Breast epithelium (tissue), 4 donors: ENCODE measurements at regions not wholly inside any gene's neighbourhood (a gene's known extent, or its start where the extent isn't known, plus 50 kb on each side); places are given as distances from the start of the nearest gene placed in this dataset.
A peak's percentile ranks its signal among the peaks of the same experiment; 100 is the strongest.
"Not testable (repeated sequence)": the region's sequence is repeated elsewhere in the genome, so short reads cannot be mapped to it uniquely, and the experiment has no call there.

Experiments
- DNase-seq, 2 donors: peaks; one replicate each; pipeline ENCODE4 v3.0.0-alpha.2; 2019; ENCODE audit warnings: low spot score in 2 of 2
- H3K27ac ChIP-seq, 2 donors: fragments of 200-600 bp; sonication (generic) in 1 of 2; one replicate each; pipeline ENCODE4 v1.5.1; 2016 to 2019; ENCODE audit warnings: mild to moderate bottlenecking in 1 of 2
- H3K27me3 ChIP-seq, 2 donors: fragments of 200-600 bp; sonication (generic) in 1 of 2; one replicate each; pipeline versions ENCODE4 v1.5.1 to v1.6.0; 2017 to 2019; ENCODE audit warnings: control low read depth in 1 of 2, mild to moderate bottlenecking in 1 of 2
- H3K36me3 ChIP-seq: fragments of 200-600 bp; one replicate; pipeline ENCODE4 v1.5.1; 2019
- H3K4me1 ChIP-seq, 2 donors: fragments of 200-600 bp; sonication (generic); one replicate each; pipeline ENCODE4 v1.5.1; 2016 to 2019; ENCODE audit warnings: control low read depth in 1 of 2
- H3K4me3 ChIP-seq, 3 donors: fragments of 200-600 bp; sonication (generic); 1 replicate in 2 of 3; 2 replicates in 1 of 3; pipeline ENCODE4 v1.5.1; 2016 to 2019; ENCODE audit warnings: mild to moderate bottlenecking in 3 of 3, moderate library complexity in 2 of 3
- H3K9me3 ChIP-seq, 2 donors: fragments of 200-600 bp; sonication (generic) in 1 of 2; one replicate each; pipeline ENCODE4 v1.5.1; 2016 to 2019; ENCODE audit warnings: control low read depth in 1 of 2
- POLR2A ChIP-seq: fragments of 450-650 bp; IDR thresholded peaks from one replicate; pipeline ENCODE4 v1.6.1; 2016; ENCODE audit warnings: antibody characterized with exemption, mild to moderate bottlenecking, moderate library complexity
- POLR2AphosphoS5 ChIP-seq, 3 donors: sonication (generic); formaldehyde crosslinking; IDR thresholded peaks; one replicate each; pipeline ENCODE4 v1.6.1; 2017; ENCODE audit warnings: antibody characterized with exemption in 3 of 3
- intact Hi-C: fragments of 100-400 bp; cut with DNase I; formaldehyde crosslinking; loops from one replicate; pipeline ENCODE4 v1.15.1; 2023; ENCODE audit warnings: low total_unique reads
- TF ChIP-seq, protein P1 (sequence below), 3 donors: fragments of 450-650 bp; IDR thresholded peaks; one replicate each; pipeline ENCODE4 v1.5.1; 2016 to 2017; ENCODE audit warnings: antibody characterized with exemption in 3 of 3, mild to moderate bottlenecking in 3 of 3, moderate library complexity in 3 of 3

DNA sequence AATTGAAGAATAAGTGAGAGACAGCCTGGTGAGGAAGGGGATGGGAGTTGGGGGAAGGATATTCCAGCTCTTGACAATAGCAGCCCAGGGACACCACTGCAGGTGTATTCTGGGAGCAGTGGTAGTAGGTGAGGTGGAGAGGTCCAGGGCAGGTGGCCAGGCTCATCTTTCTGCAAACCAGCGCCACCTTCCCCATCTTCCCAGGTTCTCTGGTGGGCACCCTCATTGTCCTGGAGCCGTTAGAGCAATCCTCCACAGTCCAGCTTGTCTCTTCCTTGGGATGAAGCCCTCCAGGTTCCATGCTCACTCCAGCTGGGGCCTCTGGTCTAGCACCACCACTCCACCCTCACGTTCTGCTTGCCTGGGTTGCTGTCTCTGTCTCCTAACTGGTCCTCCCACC is 97.0 kb downstream of the IER5 start:
- TF ChIP-seq POLR2A: no peak
- no peak for TF ChIP-seq POLR2AphosphoS5 (IDR thresholded peaks at IDR 0.05)
- TF ChIP-seq, protein P1, sequence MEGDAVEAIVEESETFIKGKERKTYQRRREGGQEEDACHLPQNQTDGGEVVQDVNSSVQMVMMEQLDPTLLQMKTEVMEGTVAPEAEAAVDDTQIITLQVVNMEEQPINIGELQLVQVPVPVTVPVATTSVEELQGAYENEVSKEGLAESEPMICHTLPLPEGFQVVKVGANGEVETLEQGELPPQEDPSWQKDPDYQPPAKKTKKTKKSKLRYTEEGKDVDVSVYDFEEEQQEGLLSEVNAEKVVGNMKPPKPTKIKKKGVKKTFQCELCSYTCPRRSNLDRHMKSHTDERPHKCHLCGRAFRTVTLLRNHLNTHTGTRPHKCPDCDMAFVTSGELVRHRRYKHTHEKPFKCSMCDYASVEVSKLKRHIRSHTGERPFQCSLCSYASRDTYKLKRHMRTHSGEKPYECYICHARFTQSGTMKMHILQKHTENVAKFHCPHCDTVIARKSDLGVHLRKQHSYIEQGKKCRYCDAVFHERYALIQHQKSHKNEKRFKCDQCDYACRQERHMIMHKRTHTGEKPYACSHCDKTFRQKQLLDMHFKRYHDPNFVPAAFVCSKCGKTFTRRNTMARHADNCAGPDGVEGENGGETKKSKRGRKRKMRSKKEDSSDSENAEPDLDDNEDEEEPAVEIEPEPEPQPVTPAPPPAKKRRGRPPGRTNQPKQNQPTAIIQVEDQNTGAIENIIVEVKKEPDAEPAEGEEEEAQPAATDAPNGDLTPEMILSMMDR (IDR thresholded peaks at IDR 0.05): no peak
- intact Hi-C loops: no loop called here
- no peak overlapping the region for H3K27ac ChIP-seq

DNA sequence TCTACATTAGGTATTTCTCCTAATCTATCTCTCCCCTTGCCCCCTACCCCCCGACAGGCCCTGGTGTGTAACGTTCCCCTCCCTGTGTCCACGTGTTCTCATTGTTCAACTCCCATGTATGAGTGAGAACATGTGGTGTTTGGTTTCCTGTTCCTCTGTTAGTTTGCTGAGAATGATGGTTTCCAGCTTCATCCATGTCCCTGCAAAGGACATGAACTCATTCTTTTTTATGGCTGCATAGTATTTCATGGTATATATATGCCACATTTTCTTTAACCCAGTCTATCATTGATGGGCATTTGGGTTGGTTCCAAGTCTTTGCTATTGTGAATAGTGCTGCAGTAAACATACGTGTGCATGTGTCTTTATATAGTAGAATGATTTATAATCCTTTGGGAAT is 97.6 kb downstream of the IER5 start:
- DNase-seq, H3K27me3 ChIP-seq, H3K36me3 ChIP-seq, H3K9me3 ChIP-seq, intact Hi-C loops, H3K4me1 ChIP-seq, H3K4me3 ChIP-seq, H3K27ac ChIP-seq: not testable (repeated sequence)

More for the DNA sequence above, 97.0 kb downstream of the IER5 start:
- no peak for DNase-seq
- peaks cover 0 to 5% of the 10 kb centered on the region in 2 donors for H3K27me3 ChIP-seq
- no peak overlapping the region for H3K4me3 ChIP-seq
- no peaks in the 10 kb centered on the region for H3K9me3 ChIP-seq
- H3K36me3 ChIP-seq: no peaks in the 10 kb centered on the region
- no peaks in the 10 kb centered on the region for H3K4me1 ChIP-seq

DNA sequence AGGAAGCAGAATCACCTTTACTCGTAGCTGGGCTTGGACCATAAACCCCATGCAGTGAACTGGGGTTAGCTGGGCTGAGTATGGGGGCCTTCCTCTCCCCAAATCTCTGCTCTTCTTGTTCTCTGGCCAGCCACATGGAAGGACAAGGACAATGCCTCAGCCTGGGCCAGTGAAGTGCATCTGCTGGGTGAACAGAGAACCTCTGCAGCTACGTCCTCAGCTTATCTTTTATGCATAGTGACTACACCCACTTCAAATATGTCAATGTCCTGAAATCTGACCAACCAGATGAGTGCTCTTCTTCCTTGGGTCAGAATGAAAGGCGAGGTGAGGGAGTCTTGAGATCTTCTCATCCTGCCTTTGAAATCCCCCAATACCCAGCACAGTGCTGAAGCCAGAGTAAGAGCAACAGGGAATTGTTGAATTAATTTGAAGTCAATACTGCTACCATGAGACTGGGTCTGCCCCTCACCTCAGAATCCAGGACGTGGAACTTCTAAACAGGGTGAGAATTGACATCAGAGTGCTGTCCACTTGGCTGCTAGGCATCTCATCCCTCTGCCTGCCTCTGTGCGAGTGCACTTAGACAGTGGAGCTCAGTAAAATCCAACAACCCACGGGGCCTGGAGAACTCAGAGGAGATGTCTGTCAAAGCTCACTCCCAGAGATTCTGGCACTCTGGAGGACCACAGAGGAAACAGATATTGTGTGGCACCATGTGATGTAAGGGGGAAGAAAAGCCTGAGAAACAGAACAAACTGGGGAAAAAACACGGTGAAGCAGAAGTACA is 99.0 kb downstream of the IER5 start:
- no peaks in the 10 kb centered on the region for H3K4me1 ChIP-seq
- no peak overlapping the region for H3K4me3 ChIP-seq
- no peaks in the 10 kb centered on the region for H3K36me3 ChIP-seq
- intact Hi-C loops: no loop called here
- H3K9me3 ChIP-seq: no peaks in the 10 kb centered on the region
- H3K27ac ChIP-seq: no peak overlapping the region
- DNase-seq: no peak
- H3K27me3 ChIP-seq: peaks cover 0 to 5% of the 10 kb centered on the region in 2 donors
- TF ChIP-seq, protein P1 (IDR thresholded peaks at IDR 0.05): no peak
- no peak for TF ChIP-seq POLR2AphosphoS5 (IDR thresholded peaks at IDR 0.05)
- TF ChIP-seq POLR2A: no peak

DNA sequence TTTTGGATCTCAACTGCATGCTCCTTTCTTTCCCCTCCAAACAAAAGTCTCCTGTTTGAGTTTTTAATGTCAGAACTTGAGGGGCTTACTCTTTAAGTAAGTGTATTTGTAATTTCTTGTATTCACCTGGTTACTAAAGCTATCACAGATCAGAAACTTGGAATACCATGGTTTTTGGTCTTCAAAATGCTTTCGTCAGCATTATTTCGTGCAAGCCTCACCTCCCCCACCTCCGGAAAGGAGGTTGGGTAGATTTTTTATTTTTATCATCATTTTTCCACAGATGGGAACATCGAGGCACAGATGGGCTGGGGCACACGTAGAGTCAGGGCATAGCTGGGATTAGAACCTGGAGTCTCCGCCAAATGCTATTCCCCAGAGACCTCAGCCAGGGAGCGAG is 100.7 kb downstream of the IER5 start:
- no peak overlapping the region for H3K27ac ChIP-seq
- intact Hi-C loops: no loop called here
- TF ChIP-seq, protein P1 (IDR thresholded peaks at IDR 0.05): no peak
- no peak for TF ChIP-seq POLR2AphosphoS5 (IDR thresholded peaks at IDR 0.05)
- no peak for TF ChIP-seq POLR2A
- H3K27me3 ChIP-seq: peaks cover 0 to 5% of the 10 kb centered on the region in 2 donors
- H3K4me1 ChIP-seq: no peaks in the 10 kb centered on the region
- no peak for DNase-seq
- no peaks in the 10 kb centered on the region for H3K36me3 ChIP-seq
- no peak overlapping the region for H3K4me3 ChIP-seq
- no peaks in the 10 kb centered on the region for H3K9me3 ChIP-seq

DNA sequence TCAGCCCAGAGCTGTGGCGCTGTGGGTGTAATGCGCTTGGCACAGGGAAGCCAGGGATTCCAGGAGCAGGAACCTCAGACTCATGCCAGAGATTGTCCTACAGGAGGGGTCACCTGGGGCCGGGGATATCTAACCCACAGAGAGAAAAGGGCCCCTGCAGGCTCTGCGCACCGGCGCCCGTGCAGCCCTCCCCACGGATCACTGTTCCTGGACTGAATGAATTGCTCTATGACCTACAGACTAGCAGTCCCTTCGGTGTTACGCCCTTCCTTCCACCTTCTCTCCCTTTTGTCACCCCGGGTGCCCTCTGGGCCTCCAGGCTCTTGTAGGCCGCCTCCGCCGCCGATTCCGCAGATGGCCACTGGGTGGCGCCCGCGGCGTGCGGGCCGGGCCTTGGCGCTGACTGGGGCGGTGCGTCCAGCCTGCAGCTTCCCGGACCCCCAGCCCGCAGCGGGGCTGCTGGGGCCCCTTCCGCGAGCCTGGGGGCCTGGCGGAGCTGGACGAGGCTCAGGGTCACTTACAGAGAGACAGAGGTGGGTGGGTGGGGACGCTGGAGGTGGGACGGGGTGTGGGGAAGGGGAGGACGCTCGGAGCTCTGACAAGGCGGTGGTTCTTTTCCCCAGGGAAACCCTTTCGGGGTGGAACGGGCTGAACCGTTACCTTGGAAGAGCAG is 101.3 kb downstream of the IER5 start:
- H3K4me3 ChIP-seq: peak overlapping the region in 2 of 3 donors; percentile 34 to 57
- DNase-seq: peak in 1 of 2 donors; percentile 50

More for the DNA sequence above, 101.3 kb downstream of the IER5 start:
- intact Hi-C loops: loop anchor here (5.0 kb wide), 1 partner anchor 232 kb away; no protein-coding TSS in a partner anchor
- Histone ChIP-seq H3K27me3 (peaks cover 0 to 5% of the 10 kb centered on the region in 2 donors), H3K9me3 (no peaks in the 10 kb centered on the region), H3K36me3 (no peaks in the 10 kb centered on the region), H3K27ac (no peak overlapping the region), H3K4me1 (no peaks in the 10 kb centered on the region)
- no peak for TF ChIP-seq POLR2A
- TF ChIP-seq, protein P1 (IDR thresholded peaks at IDR 0.05): peak; percentile 51 to 88 (median 80)
